ENCODE measurements at regions not wholly inside any gene's neighbourhood (a gene's known extent, or its start where the extent isn't known, plus 50 kb on each side); places are given as distances from the start of the nearest gene placed in this dataset.

- TF ChIP-seq EZH2 (IDR thresholded peaks at IDR 0.05; ENCODE audit: low read length, missing control alignments) (no peak), CTCF (conservative IDR thresholded peaks at IDR 0.05 in 1 of 2, IDR thresholded peaks at IDR 0.05 in 1 of 2; ENCODE audit: low read depth in 1 of 2, low read length in 2 of 2) (no peak)
Observed at GRCh38 chr16:6692874-6693273, 639.8 kb upstream of the RBFOX1 start.

Measured in fibroblast of lung (primary cell).